HL-60 (cell line): ENCODE measurements at regions not wholly inside any gene's neighbourhood (a gene's known extent, or its start where the extent isn't known, plus 50 kb on each side); places are given as distances from the start of the nearest gene placed in this dataset.

Source experiments
- DNase-seq, 2 experiments: peaks; one replicate each; pipeline ENCODE4 v3.0.0-alpha.2; 2010 to 2020; ENCODE audit warnings: low read depth in 1 of 2, low spot score in 1 of 2
- H3K27ac ChIP-seq: fragments of 250-450 bp; sonication (Bioruptor Pico); replicated peaks from 2 replicates; pipeline ENCODE4 v1.5.1; 2020; ENCODE audit warnings: mild to moderate bottlenecking, moderate library complexity
- H3K27me3 ChIP-seq: fragments of 250-450 bp; sonication (Bioruptor Pico); 2 replicates; pipeline ENCODE4 v1.5.1; 2021; ENCODE audit warnings: mild to moderate bottlenecking, moderate library complexity; ENCODE audit not compliant: insufficient read depth, poor library complexity, severe bottlenecking
- H3K4me3 ChIP-seq: replicated peaks from 2 replicates; pipeline ENCODE4 v1.5.1; 2011; ENCODE audit warnings: mild to moderate bottlenecking, control low read depth, low read length; ENCODE audit not compliant: insufficient read depth
- CTCF ChIP-seq: IDR thresholded peaks from one replicate; pipeline ENCODE4 v1.5.1; 2011; ENCODE audit warnings: low read length, control low read depth, inconsistent platforms; ENCODE audit not compliant: insufficient read depth
- GABPA ChIP-seq: IDR thresholded peaks from 2 replicates; pipeline ENCODE4 v1.6.1; 2012; ENCODE audit warnings: low read depth
- POLR2AphosphoS5 ChIP-seq: IDR thresholded peaks from 2 replicates; pipeline ENCODE4 v1.6.1; 2012; ENCODE audit warnings: low read depth
- REST ChIP-seq: IDR thresholded peaks from 2 replicates; pipeline ENCODE4 v1.6.1; 2012; ENCODE audit warnings: low read depth; ENCODE audit not compliant: insufficient replicate concordance
- SPI1 ChIP-seq: IDR thresholded peaks from 2 replicates; pipeline ENCODE4 v1.6.1; 2012; ENCODE audit warnings: low read depth, mild to moderate bottlenecking, borderline replicate concordance

GRCh38 chr1:70897273-70897672 lies 150.3 kb downstream of the PTGER3 start:
- Histone ChIP-seq H3K27ac (no peak overlapping the region), H3K4me3 (no peak overlapping the region), H3K27me3 (no peaks in the 10 kb centered on the region)
- no peak for DNase-seq
- TF ChIP-seq REST, result no peak
- TF ChIP-seq GABPA, result no peak
- no peak for TF ChIP-seq POLR2AphosphoS5
- TF ChIP-seq SPI1, result no peak
- TF ChIP-seq CTCF, result no peak

GRCh38 chr1:70899735-70900134 lies 147.9 kb downstream of the PTGER3 start:
- H3K27me3 ChIP-seq, result no peaks in the 10 kb centered on the region
- no peak overlapping the region for H3K27ac ChIP-seq
- TF ChIP-seq REST (no peak), POLR2AphosphoS5 (no peak), SPI1 (no peak), CTCF (no peak), GABPA (no peak)
- no peak for DNase-seq
- H3K4me3 ChIP-seq, result no peak overlapping the region

- no peak for TF ChIP-seq SPI1
- TF ChIP-seq GABPA, result no peak
- no peak for TF ChIP-seq REST
- no peak for TF ChIP-seq CTCF
- TF ChIP-seq POLR2AphosphoS5, result no peak
- Histone ChIP-seq H3K27ac (no peak overlapping the region), H3K27me3 (no peaks in the 10 kb centered on the region), H3K4me3 (no peak overlapping the region)
- no peak for DNase-seq
These were observed 145.4 kb downstream of the PTGER3 start for GRCh38 chr1:70902211-70902610.
